ENCODE measurements at regions not wholly inside any gene's neighbourhood (a gene's known extent, or its start where the extent isn't known, plus 50 kb on each side); places are given as distances from the start of the nearest gene placed in this dataset.

- no peaks in the 10 kb centered on the region for H3K36me3 ChIP-seq (ENCODE audit: control insufficient read depth, insufficient read depth, low read length)
- TF ChIP-seq CTCF (IDR thresholded peaks at IDR 0.05; ENCODE audit: insufficient read depth, low read length, poor library complexity, severe bottlenecking), result no peak
- H3K27me3 ChIP-seq (ENCODE audit: control insufficient read depth, insufficient read depth, low read length), result no peaks in the 10 kb centered on the region
- no peak for DNase-seq (ENCODE audit: low read depth)
- H3K4me3 ChIP-seq (ENCODE audit: low read depth, low read length), result no peak overlapping the region
Observed at GRCh38 chr3:88641033-88641604, 466.3 kb upstream of the EPHA3 start.

- H3K4me3 ChIP-seq (ENCODE audit: low read depth, low read length), result no peak overlapping the region
- H3K27me3 ChIP-seq (ENCODE audit: control insufficient read depth, insufficient read depth, low read length), result no peaks in the 10 kb centered on the region
- no peak for DNase-seq (ENCODE audit: low read depth)
- no peak for TF ChIP-seq CTCF (IDR thresholded peaks at IDR 0.05; ENCODE audit: insufficient read depth, low read length, poor library complexity, severe bottlenecking)
- no peaks in the 10 kb centered on the region for H3K36me3 ChIP-seq (ENCODE audit: control insufficient read depth, insufficient read depth, low read length)
Observed at GRCh38 chr3:88657459-88657858, 450.0 kb upstream of the EPHA3 start.

- H3K4me3 ChIP-seq (ENCODE audit: low read depth, low read length), result no peak overlapping the region
- H3K36me3 ChIP-seq (ENCODE audit: control insufficient read depth, insufficient read depth, low read length), result no peaks in the 10 kb centered on the region
- H3K27me3 ChIP-seq (ENCODE audit: control insufficient read depth, insufficient read depth, low read length), result no peaks in the 10 kb centered on the region
- no peak for DNase-seq (ENCODE audit: low read depth)
- TF ChIP-seq CTCF (IDR thresholded peaks at IDR 0.05; ENCODE audit: insufficient read depth, low read length, poor library complexity, severe bottlenecking), result no peak
Observed at GRCh38 chr3:88661433-88661824, 446.0 kb upstream of the EPHA3 start.

- DNase-seq (ENCODE audit: low read depth), result no peak
Observed at GRCh38 chr3:88668180-88668579, 439.2 kb upstream of the EPHA3 start.

GRCh38 chr3:88671573-88671972 is 435.8 kb upstream of the EPHA3 start:
- no peak for DNase-seq (ENCODE audit: low read depth)
- no peak for TF ChIP-seq CTCF (IDR thresholded peaks at IDR 0.05; ENCODE audit: insufficient read depth, low read length, poor library complexity, severe bottlenecking)
- Histone ChIP-seq H3K4me3 (ENCODE audit: low read depth, low read length) (no peak overlapping the region), H3K36me3 (ENCODE audit: control insufficient read depth, insufficient read depth, low read length) (no peaks in the 10 kb centered on the region), H3K27me3 (ENCODE audit: control insufficient read depth, insufficient read depth, low read length) (no peaks in the 10 kb centered on the region)

More at GRCh38 chr3:88668180-88668579, 439.2 kb upstream of the EPHA3 start:
- Histone ChIP-seq H3K36me3 (ENCODE audit: control insufficient read depth, insufficient read depth, low read length) (no peaks in the 10 kb centered on the region), H3K4me3 (ENCODE audit: low read depth, low read length) (no peak overlapping the region), H3K27me3 (ENCODE audit: control insufficient read depth, insufficient read depth, low read length) (no peaks in the 10 kb centered on the region)
- no peak for TF ChIP-seq CTCF (IDR thresholded peaks at IDR 0.05; ENCODE audit: insufficient read depth, low read length, poor library complexity, severe bottlenecking)

- no peak overlapping the region for H3K4me3 ChIP-seq (ENCODE audit: low read depth, low read length)
Observed at GRCh38 chr3:88677298-88677697, 430.1 kb upstream of the EPHA3 start.

More at GRCh38 chr3:88677298-88677697, 430.1 kb upstream of the EPHA3 start:
- no peaks in the 10 kb centered on the region for H3K36me3 ChIP-seq (ENCODE audit: control insufficient read depth, insufficient read depth, low read length)
- no peaks in the 10 kb centered on the region for H3K27me3 ChIP-seq (ENCODE audit: control insufficient read depth, insufficient read depth, low read length)
- no peak for TF ChIP-seq CTCF (IDR thresholded peaks at IDR 0.05; ENCODE audit: insufficient read depth, low read length, poor library complexity, severe bottlenecking)
- no peak for DNase-seq (ENCODE audit: low read depth)
